H1 (cell line): ENCODE measurements at regions not wholly inside any gene's neighbourhood (a gene's known extent, or its start where the extent isn't known, plus 50 kb on each side); places are given as distances from the start of the nearest gene placed in this dataset.

ENCODE experiments used
- CTCF ChIA-PET: fragments of 300-600 bp; sonication (Branson Sonifier 250); formaldehyde crosslinking; loops from one replicate; lab custom pipeline; 2021; ENCODE audit not compliant: partially characterized antibody; lab: Charles Lee
- POLR2A ChIA-PET: fragments of 300-600 bp; sonication (Branson Sonifier 250); formaldehyde crosslinking; loops from one replicate; lab custom pipeline; 2021; ENCODE audit warnings: inconsistent platforms; ENCODE audit not compliant: partially characterized antibody; lab: Charles Lee
- DNase-seq, 2 experiments: peaks; one replicate each; pipeline versions ENCODE4 v3.0.0 to v3.0.0-alpha.2; 2010 to 2022; ENCODE audit warnings: low spot score in 2 of 2, low read depth in 1 of 2, mixed read lengths in 1 of 2
- FAIRE-seq: peaks from 2 replicates; lab custom pipeline; 2011; peaks lifted over from hg19 to GRCh38; lab: Jason Lieb, UNC
- H2AFZ ChIP-seq: 2 replicates; pipeline ENCODE4 v1.8.1; 2012; ENCODE audit warnings: low read length, inconsistent platforms
- H2AK5ac ChIP-seq: 2 replicates; pipeline ENCODE4 v1.6.1; 2013; ENCODE audit warnings: low read depth, low read length
- H2BK120ac ChIP-seq: replicated peaks from 2 replicates; pipeline ENCODE3; 2013; ENCODE audit warnings: low read depth, low read length, inconsistent platforms
- H2BK12ac ChIP-seq: 2 replicates; pipeline ENCODE4 v1.6.1; 2013; ENCODE audit warnings: low read depth, low read length
- H2BK15ac ChIP-seq: 2 replicates; pipeline ENCODE4 v1.6.1; 2013; ENCODE audit warnings: low read length
- H2BK20ac ChIP-seq: 2 replicates; pipeline ENCODE4 v1.6.1; 2013; ENCODE audit warnings: low read length
- H2BK5ac ChIP-seq: 2 replicates; pipeline ENCODE4 v1.6.1; 2013; ENCODE audit warnings: low read depth, low read length
- H3K14ac ChIP-seq: 2 replicates; pipeline ENCODE4 v1.6.1; 2013; ENCODE audit warnings: inconsistent platforms; ENCODE audit not compliant: insufficient read length
- H3K18ac ChIP-seq: 2 replicates; pipeline ENCODE4 v1.6.1; 2013; ENCODE audit warnings: low read length; ENCODE audit errors: extremely low read depth
- H3K23ac ChIP-seq: 2 replicates; pipeline ENCODE4 v1.6.1; 2013; ENCODE audit warnings: inconsistent platforms; ENCODE audit not compliant: insufficient read length
- H3K23me2 ChIP-seq: 2 replicates; pipeline ENCODE4 v1.6.1; 2013; ENCODE audit warnings: low read depth, low read length
- H3K27ac ChIP-seq: 2 replicates; pipeline ENCODE4 v1.6.1; 2011; ENCODE audit warnings: low read depth, low read length, inconsistent platforms
- H3K27me3 ChIP-seq, 4 experiments: replicated peaks in 1 of 4; 1 replicate in 1 of 4; 2 replicates in 3 of 4; pipeline versions ENCODE4 v1.6.1 to v1.8.1; 2011 to 2013; ENCODE audit warnings: low read length in 3 of 4, mild to moderate bottlenecking in 3 of 4, inconsistent platforms in 2 of 4, mixed read lengths in 2 of 4, moderate library complexity in 1 of 4; ENCODE audit not compliant: control insufficient read depth in 3 of 4, insufficient read depth in 3 of 4; ENCODE audit errors: extremely low read depth in 1 of 4
- H3K36me3 ChIP-seq, 4 experiments: 2 replicates each; pipeline versions ENCODE4 v1.6.1 to v1.8.1; 2011 to 2013; ENCODE audit warnings: mild to moderate bottlenecking in 4 of 4, low read length in 3 of 4, moderate library complexity in 2 of 4, control low read depth in 1 of 4, inconsistent platforms in 1 of 4; ENCODE audit not compliant: insufficient read depth in 4 of 4, control insufficient read depth in 2 of 4
- H3K4ac ChIP-seq: replicated peaks from 2 replicates; pipeline ENCODE3; 2013; ENCODE audit warnings: low read length, low read depth, mixed read lengths, inconsistent platforms; ENCODE audit not compliant: insufficient read length
- H3K4me1 ChIP-seq, 4 experiments: replicated peaks in 1 of 4; 1 replicate in 1 of 4; 2 replicates in 3 of 4; pipeline versions ENCODE4 v1.6.1 to v1.8.1; 2011 to 2013; ENCODE audit warnings: low read length in 3 of 4, inconsistent platforms in 2 of 4, mixed read lengths in 1 of 4; ENCODE audit not compliant: insufficient read depth in 4 of 4, control insufficient read depth in 3 of 4
- H3K4me2 ChIP-seq, 2 experiments: 2 replicates each; pipeline versions ENCODE4 v1.6.1 to v1.8.1; 2011 to 2013; ENCODE audit warnings: low read depth in 2 of 2, low read length in 2 of 2, control low read depth in 1 of 2, inconsistent platforms in 1 of 2, mild to moderate bottlenecking in 1 of 2; ENCODE audit not compliant: insufficient read depth in 1 of 2
- H3K4me3 ChIP-seq, 4 experiments: fragments of 200-600, 300-600 bp in 1 of 4; sonication (generic), shearing (Covaris generic), sonication (Bioruptor Twin) in 1 of 4; 2 replicates each; pipeline versions ENCODE4 v1.5.1 to v1.8.1; 2011 to 2016; ENCODE audit warnings: low read length in 4 of 4, low read depth in 3 of 4, control low read depth in 2 of 4, inconsistent platforms in 2 of 4, mild to moderate bottlenecking in 2 of 4, mixed read lengths in 1 of 4, moderate library complexity in 1 of 4; ENCODE audit not compliant: insufficient read depth in 2 of 4; ENCODE audit errors: extremely low read depth in 1 of 4
- H3K56ac ChIP-seq: replicated peaks from 2 replicates; pipeline ENCODE3; 2013; ENCODE audit warnings: low read depth, mild to moderate bottlenecking, mixed read lengths, low read length, inconsistent platforms; ENCODE audit not compliant: insufficient read length
- H3K79me1 ChIP-seq: 2 replicates; pipeline ENCODE4 v1.6.1; 2013; ENCODE audit warnings: low read depth, low read length, control low read depth
- H3K79me2 ChIP-seq, 2 experiments: 2 replicates each; pipeline versions ENCODE4 v1.6.1 to v1.8.1; 2012 to 2013; ENCODE audit warnings: low read length in 2 of 2, mild to moderate bottlenecking in 2 of 2, inconsistent platforms in 1 of 2; ENCODE audit not compliant: insufficient read depth in 2 of 2, control insufficient read depth in 1 of 2
- H3K9ac ChIP-seq, 4 experiments: replicated peaks in 1 of 4; 1 replicate in 1 of 4; 2 replicates in 3 of 4; pipeline versions ENCODE4 v1.6.1 to v1.8.1; 2011 to 2013; ENCODE audit warnings: low read depth in 3 of 4, low read length in 3 of 4, control low read depth in 2 of 4, mild to moderate bottlenecking in 2 of 4, moderate library complexity in 2 of 4, inconsistent platforms in 1 of 4; ENCODE audit errors: extremely low read depth in 1 of 4
- H3K9me3 ChIP-seq, 2 experiments: 2 replicates each; pipeline versions ENCODE4 v1.6.1 to v1.8.1; 2012 to 2013; ENCODE audit warnings: mild to moderate bottlenecking in 2 of 2, moderate library complexity in 2 of 2, control low read depth in 1 of 2, inconsistent platforms in 1 of 2, low read depth in 1 of 2, low read length in 1 of 2, mixed read lengths in 1 of 2; ENCODE audit not compliant: insufficient read depth in 2 of 2
- H4K20me1 ChIP-seq, 2 experiments: replicated peaks in 1 of 2; 2 replicates each; pipeline versions ENCODE3 to v1.8.1; 2011 to 2013; ENCODE audit warnings: inconsistent platforms in 2 of 2, low read length in 2 of 2, mild to moderate bottlenecking in 1 of 2; ENCODE audit not compliant: insufficient read depth in 2 of 2, control insufficient read depth in 1 of 2
- H4K5ac ChIP-seq: 2 replicates; pipeline ENCODE4 v1.6.1; 2013; ENCODE audit warnings: low read length, low read depth, mixed read lengths, inconsistent platforms; ENCODE audit not compliant: insufficient read length
- H4K8ac ChIP-seq: 2 replicates; pipeline ENCODE4 v1.8.0; 2013; ENCODE audit warnings: mild to moderate bottlenecking, moderate library complexity, low read length, inconsistent platforms; ENCODE audit not compliant: insufficient read depth; ENCODE audit errors: extremely low read depth
- H4K91ac ChIP-seq: replicated peaks from 2 replicates; pipeline ENCODE3; 2013; ENCODE audit warnings: low read length, mixed read lengths, inconsistent platforms; ENCODE audit not compliant: insufficient read length
- ASH2L ChIP-seq: fragments of 200-600, 300-600 bp; sonication (generic); IDR thresholded peaks from one replicate; pipeline ENCODE4 v1.7.1; 2017; ENCODE audit warnings: low read length
- CEBPB ChIP-seq: IDR thresholded peaks from 2 replicates; pipeline ENCODE4 v1.6.1; 2012; ENCODE audit warnings: low read depth, low read length
- CHD2 ChIP-seq: IDR thresholded peaks from 2 replicates; pipeline ENCODE4 v1.6.1; 2012; ENCODE audit warnings: low read length, improper control_type of control experiment
- EGR1 ChIP-seq: IDR thresholded peaks from 2 replicates; pipeline ENCODE4 v1.6.1; 2011; ENCODE audit warnings: low read depth, low read length, borderline replicate concordance
- GTF2F1 ChIP-seq: IDR thresholded peaks from 2 replicates; pipeline ENCODE4 v1.6.1; 2012; ENCODE audit warnings: low read depth, low read length, improper control_type of control experiment, borderline replicate concordance
- KDM1A ChIP-seq: fragments of 200-600, 300-600 bp; sonication (generic); IDR thresholded peaks from 2 replicates; pipeline ENCODE4 v1.7.1; 2016; ENCODE audit warnings: mild to moderate bottlenecking, low read length, borderline replicate concordance
- KDM4A ChIP-seq: IDR thresholded peaks from one replicate; pipeline ENCODE4 v1.7.1; 2012; ENCODE audit warnings: low read depth, mild to moderate bottlenecking, moderate library complexity, low read length, inconsistent platforms; ENCODE audit not compliant: severe bottlenecking
- KDM5A ChIP-seq: fragments of 200-600 bp; IDR thresholded peaks from 2 replicates; pipeline ENCODE4 v1.7.1; 2012; ENCODE audit warnings: mild to moderate bottlenecking, low read length, inconsistent platforms, mixed read lengths
- MAFK ChIP-seq: IDR thresholded peaks from 2 replicates; pipeline ENCODE4 v1.6.1; 2012; ENCODE audit warnings: low read depth, mild to moderate bottlenecking, improper control_type of control experiment, low read length
- RAD21 ChIP-seq, 2 experiments: IDR thresholded peaks in 1 of 2; conservative IDR thresholded peaks in 1 of 2; 2 replicates each; pipeline ENCODE4 v1.6.1; 2011; ENCODE audit warnings: low read depth in 2 of 2, low read length in 2 of 2, improper control_type of control experiment in 1 of 2, inconsistent platforms in 1 of 2, mild to moderate bottlenecking in 1 of 2, moderate library complexity in 1 of 2
- SIN3A ChIP-seq, 2 experiments: IDR thresholded peaks in 1 of 2; conservative IDR thresholded peaks in 1 of 2; 2 replicates each; pipeline ENCODE4 v1.6.1; 2011 to 2012; ENCODE audit warnings: low read length in 2 of 2, improper control_type of control experiment in 1 of 2, low read depth in 1 of 2, mild to moderate bottlenecking in 1 of 2
- SRF ChIP-seq: IDR thresholded peaks from 2 replicates; pipeline ENCODE4 v1.6.1; 2011; ENCODE audit warnings: mild to moderate bottlenecking, low read depth, low read length, moderate library complexity
- SUZ12 ChIP-seq: fragments of 200-600 bp; sonication (generic); IDR thresholded peaks from 2 replicates; pipeline ENCODE4 v1.6.1; 2012; ENCODE audit warnings: mild to moderate bottlenecking, inconsistent platforms, low read length, moderate library complexity, mixed read lengths
- TBP ChIP-seq: IDR thresholded peaks from 2 replicates; pipeline ENCODE4 v1.6.1; 2011; ENCODE audit warnings: low read depth, low read length, improper control_type of control experiment
- TEAD4 ChIP-seq: IDR thresholded peaks from 2 replicates; pipeline ENCODE4 v1.6.1; 2012; ENCODE audit warnings: low read depth, low read length, inconsistent platforms, mixed read lengths
- ZNF274 ChIP-seq: IDR thresholded peaks from 2 replicates; pipeline ENCODE4 v1.7.0; 2012; ENCODE audit warnings: low read length, borderline replicate concordance; ENCODE audit errors: extremely low read depth
- WGBS, 2 experiments: shearing (Covaris generic) in 1 of 2; methylation state at CpG; one replicate each; pipeline versions ENCODE4 v1.1.6 to v1.1.7; 2013 to 2015; ENCODE audit warnings: low lambda C conversion rate in 2 of 2, mixed read lengths in 2 of 2, inconsistent platforms in 1 of 2, low coverage in 1 of 2, missing lambda C conversion rate in 1 of 2; ENCODE audit not compliant: insufficient replicate concordance in 2 of 2, insufficient coverage in 1 of 2, insufficient read length in 1 of 2; ENCODE audit errors: extremely low coverage in 1 of 2, missing lambda C conversion rate in 1 of 2; 5-methylcytosine and 5-hydroxymethylcytosine counted together

GRCh38 chr6:23705697-23706096, 420.3 kb upstream of the NRSN1 start:
- no peak for FAIRE-seq
- no peaks in the 10 kb centered on the region for H3K9me3 ChIP-seq
- no peaks in the 10 kb centered on the region for H3K36me3 ChIP-seq
- H3K56ac ChIP-seq: no peak overlapping the region
- no peak overlapping the region for H3K18ac ChIP-seq
- no peaks in the 10 kb centered on the region for H3K79me2 ChIP-seq
- no peak for DNase-seq
- H4K91ac ChIP-seq: no peak overlapping the region
- H3K4ac ChIP-seq: no peak overlapping the region
- no peak overlapping the region for H2AFZ ChIP-seq
- H2AK5ac ChIP-seq: no peak overlapping the region
- no peak overlapping the region for H2BK15ac ChIP-seq
- H3K23me2 ChIP-seq: no peaks in the 10 kb centered on the region
- no peak overlapping the region for H3K4me3 ChIP-seq
- no peak overlapping the region for H4K5ac ChIP-seq
- ChIA-PET POLR2A (no interaction called here), CTCF (interaction anchor here (1.0 kb wide), 1 partner anchor 10 kb away, joined by 3 read pairs; no protein-coding TSS in a partner anchor)
- no peak overlapping the region for H2BK12ac ChIP-seq
- H3K4me2 ChIP-seq: no peak overlapping the region
- no peak overlapping the region for H2BK5ac ChIP-seq
- H3K4me1 ChIP-seq: no peaks in the 10 kb centered on the region
- no peaks in the 10 kb centered on the region for H3K79me1 ChIP-seq
- no peaks in the 10 kb centered on the region for H3K27me3 ChIP-seq
- no peak overlapping the region for H3K23ac ChIP-seq
- H3K27ac ChIP-seq: no peak overlapping the region
- no peak overlapping the region for H2BK120ac ChIP-seq
- no peak overlapping the region for H3K9ac ChIP-seq
- WGBS, 2 experiments: 84% methylated on average over 2 of the region's 2 CpGs; no CpG with 5 or more reads in 1 of the 2 experiments
- no peak overlapping the region for H2BK20ac ChIP-seq
- no peak overlapping the region for H4K8ac ChIP-seq
- H4K20me1 ChIP-seq: no peaks in the 10 kb centered on the region
- no peak overlapping the region for H3K14ac ChIP-seq
- no peak for TF ChIP-seq ZNF274
- TF ChIP-seq KDM5A: no peak
- no peak for TF ChIP-seq SUZ12
- TF ChIP-seq SRF: no peak
- no peak for TF ChIP-seq CEBPB
- no peak for TF ChIP-seq CHD2
- no peak for TF ChIP-seq GTF2F1
- TF ChIP-seq TBP: no peak
- TF ChIP-seq TEAD4: no peak
- no peak for TF ChIP-seq MAFK
- TF ChIP-seq SIN3A (conservative IDR thresholded peaks at IDR 0.05 in 1 of 2, IDR thresholded peaks at IDR 0.05 in 1 of 2; ENCODE audit: low read depth in 1 of 2, low read length in 2 of 2): no peak
- no peak for TF ChIP-seq KDM1A
- no peak for TF ChIP-seq RAD21 (IDR thresholded peaks at IDR 0.05 in 1 of 2, conservative IDR thresholded peaks at IDR 0.05 in 1 of 2; ENCODE audit: low read depth in 2 of 2, low read length in 2 of 2)
- TF ChIP-seq EGR1: no peak
- TF ChIP-seq KDM4A: no peak
- no peak for TF ChIP-seq ASH2L
